DMS153 treated with DMSO at 0.1 percent for 48 hours (cell line): ENCODE measurements at regions not wholly inside any gene's neighbourhood (a gene's known extent, or its start where the extent isn't known, plus 50 kb on each side); places are given as distances from the start of the nearest gene placed in this dataset.

Experiments
- DNase-seq: peaks from one replicate; lab custom pipeline; 2025; ENCODE audit not compliant: unreplicated experiment; lab: John Stamatoyannopoulos, UW

DNA sequence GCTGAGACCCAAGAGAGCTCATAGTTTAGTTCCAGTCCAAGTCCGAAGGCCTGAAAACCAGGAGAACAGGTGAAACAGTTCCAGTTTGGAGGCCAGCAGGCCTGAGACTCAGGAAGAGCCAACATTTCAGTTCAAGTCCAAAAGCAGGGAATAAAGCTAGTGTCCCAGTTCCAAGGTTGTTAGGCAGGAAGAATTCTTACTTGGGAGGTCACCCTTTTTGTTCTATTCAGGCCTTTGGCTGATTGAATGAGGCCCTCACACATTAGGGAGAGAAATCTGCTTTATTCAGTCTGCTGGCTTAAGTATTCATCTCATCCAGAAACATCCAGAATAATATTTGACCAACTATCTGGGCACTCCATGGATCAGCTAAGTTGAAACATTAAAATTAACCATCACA is 294.6 kb downstream of the PCNX1 start:
- no peak for DNase-seq

DNA sequence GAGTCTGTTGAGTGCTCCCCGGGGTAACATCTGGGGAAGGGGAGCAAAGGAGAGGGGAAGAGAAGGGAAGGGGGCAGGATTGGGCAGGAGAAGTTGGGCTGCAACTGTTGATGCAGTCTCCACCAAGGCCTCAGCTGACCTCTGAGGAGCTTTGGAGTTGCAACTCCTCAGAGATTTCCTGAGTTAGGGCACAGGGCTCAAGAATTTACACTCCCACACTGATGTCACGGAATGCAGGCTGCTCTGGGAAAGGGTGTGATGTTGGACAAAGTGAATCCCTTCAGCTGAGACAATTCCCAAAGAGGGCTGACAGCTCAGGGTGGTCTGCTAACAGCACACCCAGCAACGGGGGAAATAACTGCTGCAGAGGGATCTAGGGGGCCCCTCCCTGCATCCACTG is 295.6 kb downstream of the PCNX1 start:
- no peak for DNase-seq

DNA sequence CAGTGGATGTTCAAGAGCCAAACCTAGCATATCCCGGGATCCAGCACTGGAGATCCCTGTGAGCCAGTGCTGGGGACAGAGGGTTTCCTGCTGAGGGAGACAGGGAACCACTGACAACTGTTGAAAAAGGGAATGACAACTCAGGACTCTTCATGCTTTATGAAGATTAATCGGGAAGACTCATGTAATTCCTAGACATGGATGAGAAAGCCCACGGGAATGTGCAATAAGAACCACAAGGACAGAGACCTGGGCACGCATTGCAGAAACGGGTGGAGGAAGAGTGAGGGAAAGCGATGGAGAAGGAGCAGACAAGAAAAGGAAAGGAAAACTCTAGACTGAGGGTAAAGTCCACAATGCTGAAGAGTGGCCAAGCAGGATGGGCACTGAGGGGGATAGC is 296.0 kb downstream of the PCNX1 start:
- DNase-seq, result no peak

DNA sequence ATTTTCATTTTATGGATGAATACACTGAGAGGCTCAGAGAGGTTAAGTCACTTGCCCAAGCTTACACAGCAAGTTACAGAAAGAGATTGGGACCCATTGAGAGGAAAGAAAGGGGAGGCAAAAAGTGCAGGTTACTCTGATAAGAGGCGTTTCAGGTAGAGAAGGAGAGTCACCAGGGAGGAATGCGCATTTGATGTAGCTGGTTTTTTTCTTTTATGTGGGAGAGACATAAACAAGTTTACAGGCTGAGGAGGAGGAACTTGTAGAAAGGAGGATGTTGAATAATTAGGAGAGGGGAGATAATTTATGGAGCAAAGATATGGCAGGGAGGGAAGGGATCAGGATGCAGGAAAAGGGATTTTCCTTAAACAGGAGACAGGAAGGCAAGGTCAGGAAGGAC is 297.0 kb downstream of the PCNX1 start:
- no peak for DNase-seq

DNA sequence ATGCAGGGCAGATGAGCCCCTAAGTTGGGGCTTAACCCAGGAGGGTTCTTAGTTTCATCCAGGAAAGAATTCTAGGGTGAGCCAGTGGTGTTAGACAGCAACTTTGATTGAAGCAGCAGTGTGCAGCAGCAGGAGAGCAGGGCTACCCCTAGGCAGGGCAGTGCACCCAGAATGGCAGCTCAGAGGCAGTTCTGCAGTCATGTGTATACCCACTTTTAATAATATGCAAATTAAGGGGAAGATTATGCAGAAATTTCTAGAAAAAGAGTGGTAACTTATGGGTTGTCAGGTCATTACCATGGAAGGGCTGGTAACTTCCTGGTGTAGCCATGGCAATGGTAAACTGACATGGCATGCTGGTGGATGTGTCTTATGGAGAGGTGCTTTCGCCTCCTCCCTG is 297.5 kb downstream of the PCNX1 start:
- no peak for DNase-seq

DNA sequence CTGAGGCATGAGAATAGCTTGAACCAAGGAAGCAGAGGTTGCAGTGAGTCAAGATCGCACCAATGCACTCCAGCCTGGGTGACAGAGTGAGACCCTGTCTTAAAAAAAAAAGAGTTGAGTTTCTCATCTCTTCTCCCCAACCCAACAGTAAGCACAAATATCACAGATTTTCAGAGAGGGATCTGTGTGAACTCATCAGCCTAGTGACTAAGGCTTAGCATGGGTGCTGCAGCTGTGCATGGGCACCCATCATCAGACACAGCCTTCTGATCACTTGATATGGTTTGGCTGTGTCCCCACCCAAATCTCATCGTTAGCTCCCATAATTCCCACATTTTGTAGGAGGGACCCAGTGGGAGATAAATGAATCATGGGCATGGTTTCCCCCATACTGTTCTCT is 298.9 kb downstream of the PCNX1 start:
- DNase-seq, result no peak

DNA sequence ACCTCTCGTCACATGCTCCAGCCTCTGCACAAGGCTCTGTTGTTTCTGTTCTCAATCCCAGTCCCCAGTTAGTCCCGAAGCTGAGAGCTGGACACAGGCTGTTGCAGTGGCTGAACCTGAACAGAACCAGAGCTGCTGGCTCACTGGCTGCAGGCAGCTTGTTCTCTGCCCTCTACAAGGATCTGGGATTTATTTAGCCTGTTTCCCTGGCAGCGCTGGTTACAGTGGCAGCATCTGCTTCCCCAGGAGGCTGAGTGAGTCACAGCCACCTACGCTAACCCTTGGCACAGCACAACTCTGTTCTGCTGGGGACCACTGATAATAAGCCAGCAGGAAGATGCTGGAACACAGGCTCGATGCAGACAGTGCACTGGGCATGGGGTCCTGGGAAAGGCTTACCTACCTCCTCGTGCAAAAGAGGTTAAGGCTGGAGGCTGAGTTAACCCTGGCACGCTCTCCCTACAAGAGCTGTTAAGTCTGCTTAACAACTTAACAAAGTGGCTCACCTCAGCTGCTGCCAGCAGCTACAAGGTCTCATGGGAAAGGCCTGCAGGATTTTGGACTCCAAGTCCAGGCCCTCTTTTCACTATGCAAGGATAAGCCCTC is 299.6 kb downstream of the PCNX1 start:
- DNase-seq, result no peak

DNA sequence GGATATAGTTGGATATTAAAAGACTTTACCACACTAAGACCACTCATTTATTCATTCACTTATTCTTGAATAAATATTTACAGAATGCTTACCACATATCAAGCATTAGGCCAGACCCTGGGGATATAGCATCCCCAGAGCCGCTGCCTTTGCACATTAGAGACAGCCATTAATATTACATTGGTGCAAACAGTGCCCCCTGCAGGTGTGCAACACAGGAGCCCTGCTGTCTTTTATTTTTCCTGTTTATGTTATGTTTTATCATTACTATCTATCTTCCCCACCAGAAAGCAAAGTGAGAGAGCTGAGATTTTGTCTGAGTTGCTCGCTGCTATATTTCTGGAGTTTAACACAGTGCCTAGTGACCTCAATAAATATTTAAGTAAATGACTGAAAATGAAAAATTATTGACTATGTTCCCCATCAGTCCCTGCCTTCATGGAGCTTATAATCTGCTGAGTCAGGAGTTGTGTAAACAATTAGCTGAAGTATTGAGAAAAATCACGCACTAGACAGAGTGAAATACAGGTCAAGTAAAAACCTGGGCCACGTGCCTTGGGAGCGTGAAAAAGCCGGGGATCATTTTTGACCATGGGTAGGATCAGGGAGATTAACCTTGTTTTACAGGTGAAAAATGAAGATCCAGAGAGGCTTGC is 301.6 kb downstream of the PCNX1 start:
- no peak for DNase-seq

DNA sequence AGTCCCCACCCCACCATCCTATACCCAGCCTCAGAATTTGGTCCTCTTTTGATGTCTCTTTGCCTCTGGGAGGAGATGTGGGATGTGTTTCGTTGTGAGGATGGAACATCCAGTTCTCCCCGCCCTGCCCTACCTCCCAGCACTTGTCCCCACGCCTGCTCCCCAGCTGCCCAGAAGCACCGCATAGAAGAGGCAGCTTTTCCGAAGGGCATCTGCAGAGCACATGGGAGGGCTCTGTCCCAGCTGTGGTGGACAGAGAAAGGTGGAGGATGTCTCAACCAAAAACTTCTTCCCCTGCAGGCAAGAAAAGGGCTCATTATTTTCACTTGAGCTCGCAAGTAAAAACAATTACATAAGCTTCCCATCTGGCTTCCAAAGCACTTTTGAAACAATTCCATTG is 302.6 kb downstream of the PCNX1 start:
- DNase-seq, result no peak

DNA sequence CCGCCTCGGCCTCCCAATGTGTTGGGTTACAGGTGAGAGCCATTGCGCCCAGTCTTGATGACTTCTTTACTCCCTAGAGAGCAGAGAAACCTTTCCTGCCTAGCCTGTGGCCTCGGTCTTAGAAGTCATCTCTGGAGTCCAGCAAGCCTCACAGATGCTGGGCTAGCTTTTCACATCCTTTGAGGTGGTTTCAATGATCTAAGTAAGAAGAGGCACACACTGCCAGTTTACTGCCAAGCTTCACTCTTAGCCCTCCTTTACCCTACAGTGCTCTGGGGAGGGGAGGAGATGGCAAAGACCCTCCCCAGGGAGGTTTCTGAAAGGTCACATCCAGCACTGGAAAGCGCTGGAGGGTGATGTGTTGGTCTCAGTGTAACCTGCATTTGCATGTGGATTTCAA is 304.8 kb downstream of the PCNX1 start:
- DNase-seq, result no peak

DNA sequence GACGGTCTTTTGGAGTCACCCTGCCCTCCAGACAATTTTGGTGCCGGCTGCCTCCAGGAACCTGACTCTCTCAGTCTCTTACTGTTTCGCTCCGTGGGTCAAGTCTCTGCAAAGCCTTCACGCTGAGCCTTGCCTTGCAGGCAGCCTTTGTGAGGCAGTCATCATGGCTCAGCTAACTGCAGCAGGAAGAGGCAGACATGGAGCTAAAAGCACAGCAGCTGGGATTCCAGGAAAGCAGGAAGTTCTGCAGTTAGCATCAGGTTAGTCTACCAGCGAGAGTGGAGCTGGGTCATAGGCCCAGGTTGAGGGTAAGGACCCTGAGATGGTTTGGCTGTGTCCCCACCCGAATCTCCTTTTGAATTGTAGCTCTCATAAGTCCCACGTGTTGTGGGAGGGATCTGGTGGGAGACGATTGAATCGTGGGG is 305.4 kb downstream of the PCNX1 start:
- no peak for DNase-seq

DNA sequence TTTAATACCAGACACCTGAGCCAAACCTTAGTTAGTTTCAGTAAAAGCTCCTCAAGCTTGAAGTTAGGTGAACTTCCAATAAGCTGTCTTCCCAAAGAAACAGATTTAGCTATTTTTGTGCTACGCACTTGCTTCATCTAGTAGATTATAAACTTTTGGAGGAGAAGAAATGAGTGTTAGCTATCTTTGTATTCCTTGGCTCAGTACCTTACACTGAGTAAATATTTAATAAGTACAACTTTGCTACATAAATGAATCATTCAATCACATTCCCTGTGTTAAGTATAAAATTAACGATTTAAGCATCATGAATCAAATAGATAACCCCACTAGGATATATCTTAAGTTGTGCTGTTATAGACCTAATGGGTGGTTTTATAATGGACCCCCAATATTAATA is 307.0 kb downstream of the PCNX1 start:
- DNase-seq, result no peak

DNA sequence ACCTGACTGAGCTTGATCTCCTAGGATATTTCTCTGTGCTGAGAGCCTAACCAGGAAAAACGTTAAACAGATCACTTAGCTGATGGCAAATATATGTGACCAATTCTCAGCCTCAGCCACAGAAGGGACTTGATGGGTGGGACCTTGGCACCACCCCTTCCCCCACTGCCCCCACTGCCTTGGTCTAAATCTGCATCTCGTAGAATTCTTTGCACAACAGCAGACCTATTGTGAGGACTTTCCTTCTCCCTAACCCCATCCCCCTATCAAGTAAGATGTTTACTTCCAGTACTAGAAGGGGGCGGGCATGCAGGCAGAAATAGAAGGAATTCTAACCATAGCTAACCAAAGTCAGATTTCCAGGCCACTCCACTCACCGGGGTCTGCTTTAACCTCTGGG is 313.2 kb downstream of the PCNX1 start:
- no peak for DNase-seq

DNA sequence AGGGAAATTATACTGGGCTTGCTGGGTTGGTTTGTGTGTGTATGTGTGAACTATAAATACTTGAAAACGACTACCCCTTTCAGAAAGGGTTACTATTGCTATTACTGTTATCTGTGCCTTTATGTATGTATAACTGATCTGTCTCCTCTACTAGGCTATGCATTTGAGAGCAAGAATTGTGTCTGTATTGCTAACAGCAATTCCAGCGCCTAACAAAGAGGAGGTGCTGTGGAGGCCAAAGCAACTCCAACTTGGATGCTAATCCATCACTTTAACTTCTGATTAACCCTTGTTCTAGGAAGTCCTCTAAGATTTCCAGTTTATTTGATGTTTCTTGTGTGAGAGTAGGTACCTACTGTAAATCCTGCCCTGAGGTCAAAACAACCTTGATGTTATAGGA is 313.9 kb downstream of the PCNX1 start:
- no peak for DNase-seq

DNA sequence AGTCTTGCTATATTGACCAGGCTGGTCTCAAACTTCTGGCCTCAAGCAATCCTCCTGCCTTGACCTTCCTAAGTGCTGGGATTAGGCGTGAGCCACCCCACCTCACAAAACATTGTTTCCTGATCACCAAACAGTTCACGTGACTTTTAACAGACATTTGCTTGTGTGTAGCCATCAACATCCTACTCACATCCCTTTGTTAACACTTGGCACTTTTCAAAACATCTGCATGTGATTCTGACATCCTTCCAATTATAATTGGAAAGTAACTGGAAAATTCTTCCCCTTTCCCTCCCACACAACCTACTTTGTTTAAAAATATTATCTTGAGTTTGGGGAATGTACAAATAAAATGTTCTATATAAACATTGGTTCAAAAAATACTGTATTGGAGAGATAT is 317.9 kb downstream of the PCNX1 start:
- DNase-seq, result no peak

DNA sequence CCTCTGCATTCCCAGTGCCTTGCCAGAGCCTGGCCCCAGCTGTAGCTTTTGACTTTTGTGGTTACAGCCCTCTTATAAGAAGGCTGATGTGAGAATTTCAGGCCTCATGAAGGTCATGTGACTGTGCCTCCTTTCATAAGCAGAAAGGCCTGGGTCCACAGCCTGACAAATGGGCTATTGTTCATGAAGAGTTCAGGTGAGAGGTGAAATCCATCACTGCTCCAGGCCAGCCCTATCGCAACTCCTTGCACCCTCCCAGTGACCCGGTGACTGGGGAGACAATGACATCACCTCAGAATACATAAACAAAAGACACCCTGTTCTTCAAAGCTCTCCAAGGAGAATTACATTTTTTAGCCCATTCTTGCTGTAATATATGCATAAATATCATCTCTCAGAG is 321.5 kb downstream of the PCNX1 start:
- no peak for DNase-seq

DNA sequence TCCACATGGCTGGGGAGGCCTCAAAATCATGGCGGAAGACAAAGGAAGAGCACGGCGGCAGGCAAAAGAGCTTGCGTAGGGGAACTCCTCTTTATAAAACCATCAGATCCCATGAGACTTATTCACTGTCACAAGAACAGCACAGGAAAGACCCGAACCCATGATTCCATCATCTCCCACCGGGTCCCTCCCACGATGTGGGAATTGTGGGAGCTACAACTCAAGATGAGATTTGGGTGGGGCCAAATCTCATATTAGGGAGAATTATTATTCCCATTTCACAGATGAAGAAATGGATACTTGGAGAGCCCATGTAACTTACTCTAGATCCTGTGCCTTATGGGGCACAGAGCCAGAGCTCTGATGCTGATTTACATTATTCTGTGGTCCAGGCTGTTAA is 322.6 kb downstream of the PCNX1 start:
- no peak for DNase-seq

DNA sequence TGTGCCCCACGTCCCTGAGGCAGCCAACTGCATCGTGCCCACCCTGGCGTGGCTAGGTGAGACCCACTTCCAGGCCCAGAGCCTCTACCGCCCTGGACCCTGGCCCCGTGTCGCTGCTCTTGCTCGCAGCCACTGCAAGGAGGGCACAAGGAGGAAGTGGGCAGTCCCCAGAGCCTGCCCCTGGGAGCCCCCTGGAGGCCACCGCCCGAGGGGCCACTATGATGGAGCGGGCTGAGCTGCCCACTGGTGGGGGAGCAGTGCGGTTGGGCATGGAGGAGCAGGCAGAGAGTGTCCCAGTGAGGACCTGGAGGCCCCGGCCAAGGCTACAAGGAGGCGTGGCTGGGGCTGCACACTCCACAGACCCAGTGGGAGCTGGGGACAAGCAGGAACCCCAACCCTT is 323.6 kb downstream of the PCNX1 start:
- no peak for DNase-seq

DNA sequence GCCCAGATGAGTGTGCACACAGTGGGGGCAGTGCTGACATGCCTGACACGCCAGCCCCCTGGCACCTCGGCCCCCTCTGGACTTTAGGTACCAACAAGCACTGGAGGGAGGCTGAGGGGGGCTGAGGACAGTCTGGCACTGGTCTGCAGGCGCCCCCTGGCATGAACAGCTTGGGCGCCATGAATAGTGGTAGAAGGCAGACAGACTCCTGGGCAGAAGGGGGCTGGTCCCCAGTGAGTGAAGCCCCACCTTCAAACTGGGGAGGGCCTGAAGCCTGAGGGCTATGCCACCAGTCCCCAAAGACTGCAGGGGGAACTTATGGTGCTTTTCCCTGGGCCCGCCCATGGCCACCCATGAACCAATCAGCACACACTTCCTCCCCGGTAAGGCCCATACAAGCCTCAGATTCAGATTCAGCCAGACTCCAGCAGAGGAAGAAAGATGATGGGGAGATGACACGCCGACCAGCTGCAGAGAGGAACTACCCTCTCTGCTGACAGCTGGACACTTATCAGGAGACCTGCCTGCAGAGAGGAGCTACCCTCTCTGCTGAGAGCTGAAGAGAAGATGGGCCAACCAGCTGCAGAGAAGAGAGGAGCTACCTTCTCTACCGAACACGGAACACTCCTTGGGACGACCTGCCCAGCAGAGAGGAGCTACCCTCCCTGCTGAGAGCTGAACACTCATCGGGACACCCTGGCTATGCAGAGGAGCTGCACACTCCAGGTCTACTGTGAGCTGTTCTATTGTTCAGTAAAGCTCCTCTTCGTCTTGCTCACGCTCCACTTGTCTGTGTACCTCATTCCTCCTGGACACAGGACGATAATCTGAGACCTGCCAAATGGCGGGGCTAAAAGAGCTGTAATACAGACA is 324.5 kb downstream of the PCNX1 start:
- DNase-seq, result no peak

DNA sequence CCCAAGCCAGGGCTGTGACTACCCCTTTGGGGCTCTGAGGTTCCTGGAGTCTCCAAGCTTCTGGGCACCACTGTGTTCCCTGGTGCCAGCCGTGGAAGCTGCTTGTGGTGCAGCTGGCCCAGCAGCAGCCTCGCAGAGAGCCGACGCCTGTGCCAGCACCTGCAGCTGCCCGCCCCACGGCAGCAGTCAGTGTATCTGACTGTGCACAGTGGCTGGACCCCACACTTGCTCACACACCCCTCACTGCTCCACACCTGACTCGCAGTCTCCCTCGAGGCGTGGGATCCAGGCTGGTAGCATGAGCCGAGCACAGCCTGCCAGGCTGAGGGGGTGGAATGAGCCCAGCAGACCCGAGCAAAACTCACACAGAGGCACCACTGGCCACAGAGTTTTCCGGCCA is 325.2 kb downstream of the PCNX1 start:
- no peak for DNase-seq

DNA sequence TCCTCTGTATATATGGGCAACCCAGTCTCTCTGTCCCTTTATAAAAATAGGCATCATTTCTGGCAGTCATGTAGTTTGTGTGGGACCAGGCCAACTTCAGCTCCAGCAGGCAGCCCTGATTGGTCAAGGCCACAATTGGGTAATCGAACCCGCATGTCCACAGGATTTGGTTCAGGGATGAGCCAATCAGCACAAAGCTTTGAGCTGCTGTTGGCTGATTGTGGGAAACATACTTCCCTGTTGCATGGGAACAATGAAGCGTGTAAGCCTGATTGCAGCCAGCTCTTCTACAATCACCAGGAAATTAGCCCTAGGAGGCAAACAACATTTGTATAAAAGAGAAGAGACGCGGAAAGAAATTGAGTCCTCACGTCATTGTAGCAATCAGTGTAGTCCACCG is 328.6 kb downstream of the PCNX1 start:
- no peak for DNase-seq

DNA sequence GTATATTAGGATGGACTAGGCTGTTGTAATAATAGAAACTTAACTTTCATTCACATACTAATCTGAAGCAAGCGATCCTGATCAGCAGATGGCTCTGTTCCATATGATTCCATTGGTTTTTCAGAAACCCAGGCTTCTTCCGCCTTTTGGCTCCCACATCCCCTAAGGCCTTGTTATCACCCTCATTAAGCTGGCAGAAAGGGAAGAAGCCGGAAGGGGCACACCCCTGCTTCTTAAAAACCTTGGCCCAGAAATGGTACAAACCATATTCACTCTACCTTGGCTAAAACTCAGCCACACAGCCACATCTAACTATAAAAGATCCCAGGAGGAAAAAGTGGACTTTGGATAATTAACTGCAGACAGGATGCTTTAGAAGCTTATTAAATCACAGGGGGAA is 329.2 kb downstream of the PCNX1 start:
- no peak for DNase-seq
